ENCODE measurements at regions not wholly inside any gene's neighbourhood (a gene's known extent, or its start where the extent isn't known, plus 50 kb on each side); places are given as distances from the start of the nearest gene placed in this dataset.

DNA sequence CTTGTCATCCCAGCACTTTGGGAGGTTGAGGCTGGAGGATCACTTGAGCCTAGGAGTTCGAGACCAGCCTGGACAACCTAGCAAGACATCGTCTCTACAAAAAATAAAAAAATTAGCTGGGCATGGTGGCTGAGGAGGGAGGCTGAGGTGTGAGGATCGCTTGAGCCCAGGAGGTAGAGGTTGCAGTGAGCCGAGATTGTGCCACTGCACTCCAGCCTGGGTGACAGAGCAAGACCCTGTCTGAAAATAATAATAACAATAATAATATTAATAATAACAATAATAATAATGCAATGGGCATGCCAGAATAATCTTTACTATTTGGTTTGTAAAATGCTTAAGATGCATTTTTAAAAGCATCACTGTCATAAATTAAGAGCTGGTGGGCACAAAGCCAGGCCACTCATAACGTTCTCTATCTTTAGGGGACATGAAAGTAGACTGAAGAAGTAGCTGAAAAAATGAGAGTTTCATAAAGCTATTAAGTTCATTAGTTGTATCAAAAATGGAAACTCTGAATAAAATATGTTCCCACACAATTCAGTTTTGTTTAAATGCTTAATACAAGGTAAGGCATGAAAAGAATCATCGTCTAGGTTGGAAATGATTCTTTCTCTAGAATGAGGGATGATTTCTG is 51.6 kb upstream of the ITPKB start:
- CTCF ChIA-PET: no interaction called here

DNA sequence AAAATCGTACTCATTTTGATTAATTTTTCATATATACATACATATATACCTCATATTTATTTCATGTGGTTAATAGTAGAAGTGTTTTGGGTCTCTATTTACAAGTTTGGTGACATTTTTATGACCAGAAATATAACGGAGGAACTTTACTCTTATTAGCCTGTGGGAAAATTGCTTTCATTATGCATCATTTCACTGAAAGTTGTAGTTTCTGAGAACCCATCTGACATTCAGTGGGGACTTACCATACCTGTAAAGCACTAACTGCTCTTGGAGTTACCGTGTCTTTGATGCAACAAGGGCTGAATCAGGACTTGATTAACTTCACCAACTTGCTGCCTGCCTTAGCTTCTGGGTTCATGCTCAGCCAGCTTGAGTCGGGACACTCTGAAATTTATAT is 49.9 kb upstream of the ITPKB start:
- intact Hi-C loops (cut with micrococcal nuclease): no loop called here
- ChIA-PET POLR2A (no interaction called here), CTCF (no interaction called here)
- no peaks in the 10 kb centered on the region for H3K9me3 Mint-ChIP-seq
- no peaks in the 10 kb centered on the region for H3K36me3 Mint-ChIP-seq (ENCODE audit: low read depth)
- no peaks in the 10 kb centered on the region for H3K27me3 Mint-ChIP-seq
- no peak overlapping the region for H3K4me3 Mint-ChIP-seq
- no peak for DNase-seq
- no peak overlapping the region for H3K27ac Mint-ChIP-seq
- peaks cover 9% of the 10 kb centered on the region for H3K4me1 Mint-ChIP-seq
- no peak for ATAC-seq (ENCODE audit: low read depth)
- TF ChIP-seq, protein P1, sequence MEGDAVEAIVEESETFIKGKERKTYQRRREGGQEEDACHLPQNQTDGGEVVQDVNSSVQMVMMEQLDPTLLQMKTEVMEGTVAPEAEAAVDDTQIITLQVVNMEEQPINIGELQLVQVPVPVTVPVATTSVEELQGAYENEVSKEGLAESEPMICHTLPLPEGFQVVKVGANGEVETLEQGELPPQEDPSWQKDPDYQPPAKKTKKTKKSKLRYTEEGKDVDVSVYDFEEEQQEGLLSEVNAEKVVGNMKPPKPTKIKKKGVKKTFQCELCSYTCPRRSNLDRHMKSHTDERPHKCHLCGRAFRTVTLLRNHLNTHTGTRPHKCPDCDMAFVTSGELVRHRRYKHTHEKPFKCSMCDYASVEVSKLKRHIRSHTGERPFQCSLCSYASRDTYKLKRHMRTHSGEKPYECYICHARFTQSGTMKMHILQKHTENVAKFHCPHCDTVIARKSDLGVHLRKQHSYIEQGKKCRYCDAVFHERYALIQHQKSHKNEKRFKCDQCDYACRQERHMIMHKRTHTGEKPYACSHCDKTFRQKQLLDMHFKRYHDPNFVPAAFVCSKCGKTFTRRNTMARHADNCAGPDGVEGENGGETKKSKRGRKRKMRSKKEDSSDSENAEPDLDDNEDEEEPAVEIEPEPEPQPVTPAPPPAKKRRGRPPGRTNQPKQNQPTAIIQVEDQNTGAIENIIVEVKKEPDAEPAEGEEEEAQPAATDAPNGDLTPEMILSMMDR (IDR thresholded peaks at IDR 0.05): no peak

More for the DNA sequence above, 51.6 kb upstream of the ITPKB start:
- TF ChIP-seq, protein P1 (IDR thresholded peaks at IDR 0.05): no peak
- intact Hi-C loops (cut with micrococcal nuclease): no loop called here
- Mint-ChIP-seq H3K36me3 (ENCODE audit: low read depth) (no peaks in the 10 kb centered on the region), H3K27me3 (no peaks in the 10 kb centered on the region), H3K27ac (no peak overlapping the region), H3K9me3 (no peaks in the 10 kb centered on the region), H3K4me3 (no peak overlapping the region), H3K4me1 (peaks cover 9% of the 10 kb centered on the region)
- POLR2A ChIA-PET: no interaction called here
- DNase-seq (no peak), ATAC-seq (ENCODE audit: low read depth) (no peak)

Measured in activated B cell treated with CpG ODN at 0.5 μM for 24 hours (primary cell).